Activated CD4-positive, alpha-beta T cell treated with anti-CD3 and anti-CD28 coated beads, Interleukin-2, amount 10 ng/mL, durations not matched to agents 7 days and 5 days (primary cell): ENCODE measurements at regions not wholly inside any gene's neighbourhood (a gene's known extent, or its start where the extent isn't known, plus 50 kb on each side); places are given as distances from the start of the nearest gene placed in this dataset.
"Not testable (repeated sequence)": the region's sequence is repeated elsewhere in the genome, so short reads cannot be mapped to it uniquely, and the experiment has no call there.

ENCODE experiments used
- CTCF ChIA-PET: fragments of 350-600 bp; sonication (Branson Sonifier 250); formaldehyde crosslinking; loops from one replicate; lab custom pipeline; 2021; ENCODE audit warnings: antibody characterized with exemption; lab: Charles Lee
- POLR2A ChIA-PET: fragments of 350-600 bp; sonication (Branson Sonifier 250); formaldehyde crosslinking; loops from one replicate; lab custom pipeline; 2021; ENCODE audit warnings: antibody characterized with exemption; lab: Charles Lee
- DNase-seq: peaks from one replicate; pipeline ENCODE4 v3.0.0-alpha.2; 2020
- H3K27ac Mint-ChIP-seq: one replicate; pipeline ENCODE4 v1.8.0; 2021; ENCODE audit warnings: mild to moderate bottlenecking, moderate library complexity, mixed read lengths
- H3K27me3 Mint-ChIP-seq: one replicate; pipeline ENCODE4 v1.8.0; 2021; ENCODE audit warnings: mixed read lengths
- H3K36me3 Mint-ChIP-seq: one replicate; pipeline ENCODE4 v1.8.0; 2021; ENCODE audit warnings: low read depth, mixed read lengths
- H3K4me1 Mint-ChIP-seq: one replicate; pipeline ENCODE4 v1.8.0; 2021; ENCODE audit warnings: mixed read lengths
- H3K4me3 Mint-ChIP-seq: one replicate; pipeline ENCODE4 v1.8.0; 2021; ENCODE audit warnings: mild to moderate bottlenecking, moderate library complexity, mixed read lengths
- H3K9me3 Mint-ChIP-seq: one replicate; pipeline ENCODE4 v1.8.0; 2021; ENCODE audit warnings: mixed read lengths

DNA sequence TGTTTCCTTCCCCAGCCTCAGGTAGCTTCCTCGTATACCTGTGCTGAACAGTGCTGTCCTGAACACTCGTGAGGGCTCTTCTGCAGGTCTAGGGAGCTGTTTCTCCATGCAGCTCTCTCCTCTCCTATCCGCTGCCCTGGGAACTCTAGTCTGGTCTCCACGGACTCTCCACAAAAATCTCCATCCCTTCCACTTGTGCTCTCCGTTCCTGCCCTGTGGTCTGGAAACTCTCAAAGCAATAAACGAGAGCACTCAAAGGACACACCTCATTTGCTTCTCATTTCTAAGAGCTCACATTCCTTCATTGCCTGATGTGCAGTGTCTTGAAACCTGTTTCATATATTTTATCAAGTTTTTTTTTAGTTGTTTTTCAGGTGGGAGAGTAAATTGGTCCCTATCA, 235.9 kb upstream of the RGS17 start:
- Mint-ChIP-seq H3K4me3 (no peak overlapping the region), H3K27me3 (no peaks in the 10 kb centered on the region), H3K36me3 (no peaks in the 10 kb centered on the region), H3K9me3 (no peaks in the 10 kb centered on the region), H3K27ac (no peak overlapping the region), H3K4me1 (no peaks in the 10 kb centered on the region)
- POLR2A ChIA-PET = no interaction called here
- no peak for DNase-seq
- CTCF ChIA-PET = no interaction called here

- no peak for DNase-seq
- no peak overlapping the region for H3K27ac Mint-ChIP-seq
- no peaks in the 10 kb centered on the region for H3K9me3 Mint-ChIP-seq
- H3K4me3 Mint-ChIP-seq = no peak overlapping the region
- ChIA-PET CTCF (no interaction called here), POLR2A (no interaction called here)
- H3K36me3 Mint-ChIP-seq = no peaks in the 10 kb centered on the region
- no peaks in the 10 kb centered on the region for H3K27me3 Mint-ChIP-seq
- H3K4me1 Mint-ChIP-seq = no peaks in the 10 kb centered on the region
Measured at GRCh38 chr6:153357391-153357790, 226.3 kb upstream of the RGS17 start.

GRCh38 chr6:153340568-153340967, 209.5 kb upstream of the RGS17 start:
- H3K27me3 Mint-ChIP-seq = no peaks in the 10 kb centered on the region
- no peak overlapping the region for H3K4me3 Mint-ChIP-seq
- CTCF ChIA-PET = no interaction called here
- DNase-seq = no peak
- no peaks in the 10 kb centered on the region for H3K9me3 Mint-ChIP-seq
- no peaks in the 10 kb centered on the region for H3K4me1 Mint-ChIP-seq
- no peaks in the 10 kb centered on the region for H3K36me3 Mint-ChIP-seq
- H3K27ac Mint-ChIP-seq = no peak overlapping the region
- POLR2A ChIA-PET = no interaction called here

- CTCF ChIA-PET = no interaction called here
- H3K27ac Mint-ChIP-seq = no peak overlapping the region
- no peak overlapping the region for H3K4me3 Mint-ChIP-seq
- no peaks in the 10 kb centered on the region for H3K36me3 Mint-ChIP-seq
- H3K4me1 Mint-ChIP-seq = no peaks in the 10 kb centered on the region
- peaks cover 3% of the 10 kb centered on the region for H3K9me3 Mint-ChIP-seq
- no peak for DNase-seq
- H3K27me3 Mint-ChIP-seq = no peaks in the 10 kb centered on the region
- POLR2A ChIA-PET = no interaction called here
Measured at GRCh38 chr6:153334121-153334520, 203.0 kb upstream of the RGS17 start.

GRCh38 chr6:153331221-153331620, 200.1 kb upstream of the RGS17 start:
- CTCF ChIA-PET, H3K36me3 Mint-ChIP-seq: not testable (repeated sequence)

GRCh38 chr6:153328194-153328593, 197.1 kb upstream of the RGS17 start:
- H3K4me3 Mint-ChIP-seq = no peak overlapping the region
- no peaks in the 10 kb centered on the region for H3K36me3 Mint-ChIP-seq
- CTCF ChIA-PET = no interaction called here
- POLR2A ChIA-PET = no interaction called here
- H3K27me3 Mint-ChIP-seq = no peaks in the 10 kb centered on the region
- no peak for DNase-seq
- H3K27ac Mint-ChIP-seq = no peak overlapping the region
- H3K9me3 Mint-ChIP-seq = peaks cover 3% of the 10 kb centered on the region
- H3K4me1 Mint-ChIP-seq = no peaks in the 10 kb centered on the region

More at GRCh38 chr6:153331221-153331620, 200.1 kb upstream of the RGS17 start:
- H3K9me3 Mint-ChIP-seq, DNase-seq, H3K27ac Mint-ChIP-seq, H3K27me3 Mint-ChIP-seq, H3K4me3 Mint-ChIP-seq, POLR2A ChIA-PET, H3K4me1 Mint-ChIP-seq: not testable (repeated sequence)

- DNase-seq = no peak
- CTCF ChIA-PET = no interaction called here
- H3K9me3 Mint-ChIP-seq = no peaks in the 10 kb centered on the region
- no peak overlapping the region for H3K4me3 Mint-ChIP-seq
- no peaks in the 10 kb centered on the region for H3K27me3 Mint-ChIP-seq
- no peak overlapping the region for H3K27ac Mint-ChIP-seq
- POLR2A ChIA-PET = no interaction called here
- no peaks in the 10 kb centered on the region for H3K4me1 Mint-ChIP-seq
- H3K36me3 Mint-ChIP-seq = no peaks in the 10 kb centered on the region
Measured at GRCh38 chr6:153325661-153326060, 194.6 kb upstream of the RGS17 start.

- DNase-seq = peak; percentile 33
- Mint-ChIP-seq H3K27me3 (peaks cover 4% of the 10 kb centered on the region), H3K4me3 (no peak overlapping the region), H3K36me3 (no peaks in the 10 kb centered on the region), H3K27ac (no peak overlapping the region), H3K9me3 (no peaks in the 10 kb centered on the region), H3K4me1 (no peaks in the 10 kb centered on the region)
- POLR2A ChIA-PET = no interaction called here
- CTCF ChIA-PET = no interaction called here
Measured at GRCh38 chr6:153312634-153313033, 181.6 kb upstream of the RGS17 start.

GRCh38 chr6:153309651-153310050, 178.6 kb upstream of the RGS17 start:
- no peaks in the 10 kb centered on the region for H3K36me3 Mint-ChIP-seq
- H3K4me1 Mint-ChIP-seq = no peaks in the 10 kb centered on the region
- CTCF ChIA-PET = no interaction called here
- no peak overlapping the region for H3K4me3 Mint-ChIP-seq
- POLR2A ChIA-PET = no interaction called here
- no peaks in the 10 kb centered on the region for H3K9me3 Mint-ChIP-seq
- peaks cover 4% of the 10 kb centered on the region for H3K27me3 Mint-ChIP-seq
- no peak for DNase-seq
- H3K27ac Mint-ChIP-seq = no peak overlapping the region

GRCh38 chr6:153302133-153302532, 171.1 kb upstream of the RGS17 start:
- no peaks in the 10 kb centered on the region for H3K36me3 Mint-ChIP-seq
- DNase-seq = no peak
- ChIA-PET POLR2A (no interaction called here), CTCF (no interaction called here)
- no peaks in the 10 kb centered on the region for H3K9me3 Mint-ChIP-seq
- H3K27ac Mint-ChIP-seq = no peak overlapping the region
- H3K27me3 Mint-ChIP-seq = no peaks in the 10 kb centered on the region
- no peak overlapping the region for H3K4me3 Mint-ChIP-seq
- no peaks in the 10 kb centered on the region for H3K4me1 Mint-ChIP-seq

DNA sequence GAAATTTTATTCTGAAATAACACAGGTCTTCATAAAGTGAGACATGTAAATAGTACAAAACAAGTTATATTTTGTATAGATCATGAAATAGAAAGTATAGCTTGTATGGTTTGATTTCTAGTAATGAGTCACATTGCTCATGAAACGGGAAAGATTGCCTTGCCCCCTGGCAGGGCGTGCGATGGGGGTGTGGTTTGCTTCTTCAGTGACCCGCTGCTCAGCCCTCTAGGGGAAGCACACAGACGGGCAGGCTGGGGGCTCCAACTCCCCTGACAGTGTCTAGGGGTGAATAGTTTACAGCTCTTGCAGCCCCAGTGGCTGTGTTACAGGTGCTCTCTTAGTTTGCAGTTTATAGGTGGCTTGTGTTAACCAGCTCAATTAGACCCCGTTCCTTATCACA, 170.5 kb upstream of the RGS17 start:
- Mint-ChIP-seq H3K4me3 (no peak overlapping the region), H3K9me3 (no peaks in the 10 kb centered on the region), H3K36me3 (no peaks in the 10 kb centered on the region), H3K4me1 (no peaks in the 10 kb centered on the region), H3K27me3 (no peaks in the 10 kb centered on the region), H3K27ac (no peak overlapping the region)
- DNase-seq = no peak
- CTCF ChIA-PET = no interaction called here
- POLR2A ChIA-PET = no interaction called here

DNA sequence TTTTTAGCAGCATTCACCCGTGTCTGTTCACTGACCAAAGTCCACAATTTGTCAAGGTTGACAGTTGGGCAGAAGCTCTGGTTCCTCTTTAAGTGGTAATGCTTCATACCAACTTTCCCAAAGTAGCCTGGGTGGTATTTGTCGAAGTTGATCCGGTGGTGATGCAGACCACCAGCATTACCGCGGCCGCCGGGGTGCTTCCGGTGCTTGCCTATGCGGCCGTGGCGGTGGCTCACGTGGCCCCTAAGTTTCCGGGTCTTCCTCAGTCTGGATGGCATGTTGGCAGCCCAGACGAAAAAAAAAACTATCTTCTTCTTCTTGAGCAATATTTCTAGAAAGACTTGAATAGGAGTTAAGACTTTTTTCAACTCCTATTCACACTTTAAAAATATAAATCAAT, 151.4 kb upstream of the RGS17 start:
- POLR2A ChIA-PET, H3K36me3 Mint-ChIP-seq, H3K27ac Mint-ChIP-seq, H3K27me3 Mint-ChIP-seq, DNase-seq, H3K4me1 Mint-ChIP-seq, H3K9me3 Mint-ChIP-seq, CTCF ChIA-PET, H3K4me3 Mint-ChIP-seq: not testable (repeated sequence)

DNA sequence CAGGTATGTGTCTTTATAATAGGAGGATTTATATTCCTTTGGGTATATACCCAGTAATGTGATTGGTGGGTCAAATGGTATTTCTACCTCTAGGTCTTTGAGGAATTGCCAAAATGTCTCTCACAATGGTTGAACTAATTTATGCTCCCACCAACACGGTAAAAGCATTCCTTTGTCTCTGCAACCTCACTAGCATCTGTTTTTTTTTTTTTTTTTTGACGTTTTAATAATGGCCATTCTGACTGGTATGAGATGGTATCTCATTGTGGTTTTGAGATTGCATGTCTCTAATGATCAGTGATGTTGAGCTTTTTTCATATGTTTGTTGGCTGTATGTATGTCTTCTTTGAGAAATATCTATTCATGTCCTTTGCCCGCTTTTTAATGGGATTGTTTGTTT, 144.9 kb upstream of the RGS17 start:
- no peak overlapping the region for H3K27ac Mint-ChIP-seq
- ChIA-PET CTCF (no interaction called here), POLR2A (no interaction called here)
- H3K27me3 Mint-ChIP-seq = no peaks in the 10 kb centered on the region
- H3K9me3 Mint-ChIP-seq = no peaks in the 10 kb centered on the region
- no peaks in the 10 kb centered on the region for H3K4me1 Mint-ChIP-seq
- no peak overlapping the region for H3K4me3 Mint-ChIP-seq
- no peak for DNase-seq
- no peaks in the 10 kb centered on the region for H3K36me3 Mint-ChIP-seq

GRCh38 chr6:153272201-153272980, 141.3 kb upstream of the RGS17 start:
- H3K27me3 Mint-ChIP-seq = no peaks in the 10 kb centered on the region
- no peaks in the 10 kb centered on the region for H3K9me3 Mint-ChIP-seq
- DNase-seq = no peak
- ChIA-PET CTCF (no interaction called here), POLR2A (no interaction called here)
- H3K27ac Mint-ChIP-seq = no peak overlapping the region
- H3K4me1 Mint-ChIP-seq = no peaks in the 10 kb centered on the region
- no peaks in the 10 kb centered on the region for H3K36me3 Mint-ChIP-seq
- no peak overlapping the region for H3K4me3 Mint-ChIP-seq
